ENCODE measurements at regions not wholly inside any gene's neighbourhood (a gene's known extent, or its start where the extent isn't known, plus 50 kb on each side); places are given as distances from the start of the nearest gene placed in this dataset.

DNA sequence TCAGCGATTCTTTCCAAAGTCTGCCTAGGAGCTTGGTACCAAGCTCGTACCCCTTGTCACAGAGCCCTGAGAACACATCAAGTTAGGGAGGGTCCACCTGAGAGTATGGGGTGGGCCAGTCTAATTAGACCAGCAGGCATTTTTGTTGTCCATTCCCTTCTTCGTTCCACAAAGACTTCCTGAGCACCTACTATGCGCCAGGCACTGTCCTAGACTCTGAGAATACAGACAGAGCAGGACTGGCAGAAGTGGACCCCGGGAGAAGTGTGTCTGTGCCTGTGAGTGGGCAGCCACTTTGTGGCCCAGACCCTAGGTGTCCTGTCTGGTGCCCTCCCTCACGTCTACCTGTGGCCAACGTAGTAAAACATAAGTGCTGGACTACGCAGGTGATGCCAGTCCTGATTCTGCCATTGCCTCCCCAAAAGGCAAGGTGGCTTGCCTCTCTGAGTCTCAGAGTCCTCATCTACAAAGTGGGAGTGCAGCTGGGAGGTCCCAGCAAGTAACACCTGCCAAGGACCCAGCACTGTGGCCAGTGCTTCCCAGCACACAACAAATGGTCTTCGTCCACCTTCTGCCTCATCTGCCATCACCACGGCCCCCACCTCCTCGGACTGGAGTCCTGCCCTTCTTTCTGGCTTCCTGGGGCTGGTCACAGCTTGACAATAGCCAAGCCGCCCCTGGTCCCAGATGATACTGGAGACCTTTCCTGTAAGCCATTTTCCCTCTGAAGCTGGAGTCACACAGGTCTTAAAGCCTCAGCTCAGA, 54.3 kb upstream of the DUSP5 start:
- TF ChIP-seq CHD1 (IDR thresholded peaks at IDR 0.05; ENCODE audit: low read depth, low read length) (no peak), NFXL1 (IDR thresholded peaks at IDR 0.05; ENCODE audit: borderline replicate concordance) (no peak), MXI1 (IDR thresholded peaks at IDR 0.05; ENCODE audit: low read depth, low read length) (no peak), TCF12 (IDR thresholded peaks at IDR 0.05; ENCODE audit: low read depth, low read length) (no peak), NFIC (IDR thresholded peaks at IDR 0.05; ENCODE audit: low read depth, low read length) (no peak)
- TF ChIP-seq, protein P1, sequence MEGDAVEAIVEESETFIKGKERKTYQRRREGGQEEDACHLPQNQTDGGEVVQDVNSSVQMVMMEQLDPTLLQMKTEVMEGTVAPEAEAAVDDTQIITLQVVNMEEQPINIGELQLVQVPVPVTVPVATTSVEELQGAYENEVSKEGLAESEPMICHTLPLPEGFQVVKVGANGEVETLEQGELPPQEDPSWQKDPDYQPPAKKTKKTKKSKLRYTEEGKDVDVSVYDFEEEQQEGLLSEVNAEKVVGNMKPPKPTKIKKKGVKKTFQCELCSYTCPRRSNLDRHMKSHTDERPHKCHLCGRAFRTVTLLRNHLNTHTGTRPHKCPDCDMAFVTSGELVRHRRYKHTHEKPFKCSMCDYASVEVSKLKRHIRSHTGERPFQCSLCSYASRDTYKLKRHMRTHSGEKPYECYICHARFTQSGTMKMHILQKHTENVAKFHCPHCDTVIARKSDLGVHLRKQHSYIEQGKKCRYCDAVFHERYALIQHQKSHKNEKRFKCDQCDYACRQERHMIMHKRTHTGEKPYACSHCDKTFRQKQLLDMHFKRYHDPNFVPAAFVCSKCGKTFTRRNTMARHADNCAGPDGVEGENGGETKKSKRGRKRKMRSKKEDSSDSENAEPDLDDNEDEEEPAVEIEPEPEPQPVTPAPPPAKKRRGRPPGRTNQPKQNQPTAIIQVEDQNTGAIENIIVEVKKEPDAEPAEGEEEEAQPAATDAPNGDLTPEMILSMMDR (IDR thresholded peaks at IDR 0.05 in 2 of 3, conservative IDR thresholded peaks at IDR 0.05 in 1 of 3; ENCODE audit: control insufficient read depth in 2 of 3, extremely low read depth in 1 of 3, insufficient read depth in 1 of 3, low read depth in 3 of 3, low read length in 3 of 3) = no peak
- TF ChIP-seq, protein P2, sequence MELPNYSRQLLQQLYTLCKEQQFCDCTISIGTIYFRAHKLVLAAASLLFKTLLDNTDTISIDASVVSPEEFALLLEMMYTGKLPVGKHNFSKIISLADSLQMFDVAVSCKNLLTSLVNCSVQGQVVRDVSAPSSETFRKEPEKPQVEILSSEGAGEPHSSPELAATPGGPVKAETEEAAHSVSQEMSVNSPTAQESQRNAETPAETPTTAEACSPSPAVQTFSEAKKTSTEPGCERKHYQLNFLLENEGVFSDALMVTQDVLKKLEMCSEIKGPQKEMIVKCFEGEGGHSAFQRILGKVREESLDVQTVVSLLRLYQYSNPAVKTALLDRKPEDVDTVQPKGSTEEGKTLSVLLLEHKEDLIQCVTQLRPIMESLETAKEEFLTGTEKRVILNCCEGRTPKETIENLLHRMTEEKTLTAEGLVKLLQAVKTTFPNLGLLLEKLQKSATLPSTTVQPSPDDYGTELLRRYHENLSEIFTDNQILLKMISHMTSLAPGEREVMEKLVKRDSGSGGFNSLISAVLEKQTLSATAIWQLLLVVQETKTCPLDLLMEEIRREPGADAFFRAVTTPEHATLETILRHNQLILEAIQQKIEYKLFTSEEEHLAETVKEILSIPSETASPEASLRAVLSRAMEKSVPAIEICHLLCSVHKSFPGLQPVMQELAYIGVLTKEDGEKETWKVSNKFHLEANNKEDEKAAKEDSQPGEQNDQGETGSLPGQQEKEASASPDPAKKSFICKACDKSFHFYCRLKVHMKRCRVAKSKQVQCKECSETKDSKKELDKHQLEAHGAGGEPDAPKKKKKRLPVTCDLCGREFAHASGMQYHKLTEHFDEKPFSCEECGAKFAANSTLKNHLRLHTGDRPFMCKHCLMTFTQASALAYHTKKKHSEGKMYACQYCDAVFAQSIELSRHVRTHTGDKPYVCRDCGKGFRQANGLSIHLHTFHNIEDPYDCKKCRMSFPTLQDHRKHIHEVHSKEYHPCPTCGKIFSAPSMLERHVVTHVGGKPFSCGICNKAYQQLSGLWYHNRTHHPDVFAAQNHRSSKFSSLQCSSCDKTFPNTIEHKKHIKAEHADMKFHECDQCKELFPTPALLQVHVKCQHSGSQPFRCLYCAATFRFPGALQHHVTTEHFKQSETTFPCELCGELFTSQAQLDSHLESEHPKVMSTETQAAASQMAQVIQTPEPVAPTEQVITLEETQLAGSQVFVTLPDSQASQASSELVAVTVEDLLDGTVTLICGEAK (IDR thresholded peaks at IDR 0.05; ENCODE audit: borderline replicate concordance) = no peak
